IMR-90 (cell line): ENCODE measurements at regions not wholly inside any gene's neighbourhood (a gene's known extent, or its start where the extent isn't known, plus 50 kb on each side); places are given as distances from the start of the nearest gene placed in this dataset.

Experiments used
- ATAC-seq: fragments of 200-7000 bp; cut with Tn5 transposase; 2 replicates; pipeline ENCODE4 v1.9.1; 2020; ENCODE audit warnings: low read depth, mild to moderate bottlenecking, moderate library complexity
- BruUV-seq: library from RNA; stranded (reverse); fragments of 400-500 nt; replicated peaks from 2 replicates; lab custom pipeline; 2021; lab: Mats Ljungman, UMichigan
- CTCF ChIA-PET: fragments of 300-600 bp; formaldehyde crosslinking; extraction: SDS; loops from one replicate; lab custom pipeline; 2021; ENCODE audit warnings: antibody characterized with exemption; lab: Yijun Ruan, JAX
- POLR2A ChIA-PET: fragments of 300-600 bp; sonication (Branson Sonifier 250); formaldehyde crosslinking; loops from one replicate; lab custom pipeline; 2022; ENCODE audit warnings: antibody characterized with exemption; ENCODE audit not compliant: unreplicated experiment; lab: Charles Lee
- DNase-seq: peaks from one replicate; pipeline ENCODE4 v3.0.0; 2013
- H2AFZ ChIP-seq: replicated peaks from 2 replicates; pipeline ENCODE3; 2013; ENCODE audit warnings: low read length, mild to moderate bottlenecking; ENCODE audit not compliant: poor library complexity
- H2AK5ac ChIP-seq: 2 replicates; pipeline ENCODE4 v1.6.1; 2013; ENCODE audit warnings: low read depth, low read length, inconsistent platforms
- H2AK9ac ChIP-seq: replicated peaks from 2 replicates; pipeline ENCODE3; 2013; ENCODE audit warnings: mild to moderate bottlenecking, low read depth, low read length, moderate library complexity; ENCODE audit not compliant: poor library complexity
- H2BK120ac ChIP-seq: 2 replicates; pipeline ENCODE4 v1.6.1; 2013; ENCODE audit warnings: low read depth, low read length, inconsistent platforms
- H2BK15ac ChIP-seq: 3 replicates; pipeline ENCODE4 v1.6.1; 2013; ENCODE audit warnings: low read depth, low read length, inconsistent platforms
- H2BK20ac ChIP-seq: 2 replicates; pipeline ENCODE4 v1.6.1; 2013; ENCODE audit warnings: low read depth, mild to moderate bottlenecking, inconsistent platforms, low read length, moderate library complexity
- H2BK5ac ChIP-seq: 2 replicates; pipeline ENCODE4 v1.6.1; 2013; ENCODE audit warnings: mild to moderate bottlenecking, low read depth, low read length, inconsistent platforms; ENCODE audit not compliant: poor library complexity, severe bottlenecking
- H3K14ac ChIP-seq: replicated peaks from 2 replicates; pipeline ENCODE4 v1.6.1; 2013; ENCODE audit warnings: low read depth, low read length, inconsistent platforms
- H3K18ac ChIP-seq: 2 replicates; pipeline ENCODE4 v1.6.1; 2013; ENCODE audit warnings: low read depth, low read length, control low read depth
- H3K23ac ChIP-seq: 2 replicates; pipeline ENCODE4 v1.6.1; 2013; ENCODE audit warnings: low read depth, low read length, inconsistent platforms
- H3K27ac ChIP-seq: 2 replicates; pipeline ENCODE4 v1.5.1; 2013; ENCODE audit warnings: mild to moderate bottlenecking, control low read depth, low read length; ENCODE audit not compliant: insufficient read depth
- H3K27me3 ChIP-seq: 2 replicates; pipeline ENCODE4 v1.6.1; 2013; ENCODE audit warnings: low read length; ENCODE audit not compliant: control insufficient read depth, insufficient read depth
- H3K36me3 ChIP-seq: 2 replicates; pipeline ENCODE4 v1.6.1; 2013; ENCODE audit warnings: low read length, mixed read lengths; ENCODE audit not compliant: control insufficient read depth, insufficient read depth
- H3K4ac ChIP-seq: 2 replicates; pipeline ENCODE4 v1.6.1; 2013; ENCODE audit warnings: low read depth, low read length, inconsistent platforms
- H3K4me1 ChIP-seq: 2 replicates; pipeline ENCODE4 v1.6.1; 2013; ENCODE audit warnings: low read length, mixed read lengths; ENCODE audit not compliant: control insufficient read depth, insufficient read depth
- H3K4me2 ChIP-seq: 2 replicates; pipeline ENCODE4 v1.6.1; 2013; ENCODE audit warnings: low read depth, mild to moderate bottlenecking, control low read depth, low read length, moderate library complexity
- H3K4me3 ChIP-seq: 2 replicates; pipeline ENCODE4 v1.5.1; 2013; ENCODE audit warnings: low read depth, mild to moderate bottlenecking, control low read depth, low read length, moderate library complexity; ENCODE audit not compliant: insufficient read depth
- H3K56ac ChIP-seq: 2 replicates; pipeline ENCODE4 v1.6.1; 2013; ENCODE audit warnings: low read length, inconsistent platforms; ENCODE audit not compliant: insufficient read depth; ENCODE audit errors: extremely low read depth
- H3K79me1 ChIP-seq, 2 experiments: 2 replicates each; pipeline ENCODE4 v1.6.1; 2013; ENCODE audit warnings: low read length in 2 of 2, inconsistent platforms in 1 of 2, low read depth in 1 of 2
- H3K9ac ChIP-seq: 2 replicates; pipeline ENCODE4 v1.6.1; 2013; ENCODE audit warnings: low read depth, low read length, control low read depth
- H3K9me1 ChIP-seq: 2 replicates; pipeline ENCODE4 v1.6.1; 2013; ENCODE audit warnings: low read length, inconsistent platforms; ENCODE audit not compliant: insufficient read depth
- H3K9me3 ChIP-seq: 2 replicates; pipeline ENCODE4 v1.6.1; 2013; ENCODE audit warnings: low read length; ENCODE audit not compliant: control insufficient read depth, insufficient read depth
- H4K20me1 ChIP-seq: 2 replicates; pipeline ENCODE4 v1.6.1; 2013; ENCODE audit warnings: low read length, inconsistent platforms; ENCODE audit not compliant: insufficient read depth
- H4K5ac ChIP-seq: 2 replicates; pipeline ENCODE4 v1.6.1; 2013; ENCODE audit warnings: mild to moderate bottlenecking, low read depth, low read length, control low read depth
- H4K8ac ChIP-seq, 2 experiments: 2 replicates each; pipeline ENCODE4 v1.6.1; 2013; ENCODE audit warnings: low read depth in 2 of 2, low read length in 2 of 2, control low read depth in 1 of 2, inconsistent platforms in 1 of 2
- H4K91ac ChIP-seq: 2 replicates; pipeline ENCODE4 v1.6.1; 2013; ENCODE audit warnings: low read depth, low read length, inconsistent platforms; ENCODE audit not compliant: insufficient read depth
- BHLHE40 ChIP-seq: fragments of 150-350 bp; IDR thresholded peaks from 2 replicates; pipeline ENCODE4 v1.6.1; 2016; ENCODE audit warnings: mild to moderate bottlenecking, low read depth, low read length
- CEBPB ChIP-seq: IDR thresholded peaks from 2 replicates; pipeline ENCODE4 v1.6.1; 2012; ENCODE audit warnings: low read depth, low read length, improper control_type of control experiment
- CHD1 ChIP-seq: IDR thresholded peaks from 2 replicates; pipeline ENCODE4 v1.6.1; 2012; ENCODE audit warnings: low read depth, low read length, improper control_type of control experiment
- CTCF ChIP-seq: conservative IDR thresholded peaks from 2 replicates; pipeline ENCODE4 v1.5.1; 2012; ENCODE audit warnings: mild to moderate bottlenecking, low read depth, low read length, improper control_type of control experiment
- ELK1 ChIP-seq: fragments of 150-350 bp; IDR thresholded peaks from 2 replicates; pipeline ENCODE4 v1.6.1; 2016; ENCODE audit warnings: low read depth, mild to moderate bottlenecking, low read length, moderate library complexity, borderline replicate concordance
- FOS ChIP-seq: fragments of 150-350 bp; IDR thresholded peaks from 2 replicates; pipeline ENCODE4 v1.6.1; 2016; ENCODE audit warnings: low read depth, low read length
- MAFK ChIP-seq: IDR thresholded peaks from 2 replicates; pipeline ENCODE4 v1.6.1; 2012; ENCODE audit warnings: low read depth, low read length, improper control_type of control experiment
- MAZ ChIP-seq: IDR thresholded peaks from 2 replicates; pipeline ENCODE4 v1.6.1; 2012; ENCODE audit warnings: low read depth, mild to moderate bottlenecking, low read length, improper control_type of control experiment, moderate library complexity, borderline replicate concordance
- MXI1 ChIP-seq: IDR thresholded peaks from 2 replicates; pipeline ENCODE4 v1.6.1; 2012; ENCODE audit warnings: low read depth, mild to moderate bottlenecking, low read length, moderate library complexity, borderline replicate concordance
- NFE2L2 ChIP-seq: fragments of 150-350 bp; IDR thresholded peaks from 2 replicates; pipeline ENCODE4 v1.6.1; 2016; ENCODE audit warnings: low read depth, mild to moderate bottlenecking, low read length
- POLR2A ChIP-seq: IDR thresholded peaks from 2 replicates; pipeline ENCODE4 v1.6.1; 2012; ENCODE audit warnings: mild to moderate bottlenecking, low read depth, low read length
- RAD21 ChIP-seq: IDR thresholded peaks from 2 replicates; pipeline ENCODE4 v1.6.1; 2012; ENCODE audit warnings: low read length, improper control_type of control experiment
- RCOR1 ChIP-seq: IDR thresholded peaks from 2 replicates; pipeline ENCODE4 v1.6.1; 2012; ENCODE audit warnings: mild to moderate bottlenecking, low read length, improper control_type of control experiment; ENCODE audit not compliant: insufficient replicate concordance
- RFX5 ChIP-seq: IDR thresholded peaks from 2 replicates; pipeline ENCODE4 v1.8.0; 2012; ENCODE audit warnings: low read depth, mild to moderate bottlenecking, low read length, moderate library complexity
- SMC3 ChIP-seq: fragments of 150-350 bp; IDR thresholded peaks from 2 replicates; pipeline ENCODE4 v1.6.1; 2016; ENCODE audit warnings: low read depth, mild to moderate bottlenecking, antibody characterized with exemption, low read length, moderate library complexity
- USF2 ChIP-seq: fragments of 150-350 bp; IDR thresholded peaks from 2 replicates; pipeline ENCODE4 v1.6.1; 2017; ENCODE audit warnings: mild to moderate bottlenecking, antibody characterized with exemption, low read length, low read depth
- WGBS, 2 experiments: methylation state at CpG; one replicate each; pipeline versions ENCODE4 v1.1.5 to v1.1.7; 2013; ENCODE audit warnings: missing lambda C conversion rate in 2 of 2; ENCODE audit not compliant: insufficient read length in 1 of 2; ENCODE audit errors: extremely low coverage in 2 of 2; 5-methylcytosine and 5-hydroxymethylcytosine counted together
- dilution Hi-C: fragments of 300-500 bp; cut with HindIII; formaldehyde crosslinking; loops from one replicate; pipeline ENCODE4 v1.14.3; 2018; ENCODE audit warnings: low sequenced_read_pairs; ENCODE audit not compliant: unreplicated experiment
- in situ Hi-C: fragments of 300-500 bp; cut with MboI; formaldehyde crosslinking; loops from 3 replicates; pipeline ENCODE4 v1.14.3; 2019; ENCODE audit warnings: low sequenced_read_pairs, inconsistent platforms, mixed read lengths
- intact Hi-C: fragments of 100-400 bp; cut with micrococcal nuclease; formaldehyde crosslinking; loops from 2 replicates; pipeline ENCODE4 v1.10.0; 2022

GRCh38 chr13:53778937-53779336 is 750.3 kb downstream of the OLFM4 start:
- Histone ChIP-seq H3K18ac (no peak overlapping the region), H2BK20ac (no peak overlapping the region), H2BK5ac (no peak overlapping the region), H3K4ac (no peak overlapping the region), H2BK15ac (no peak overlapping the region), H3K36me3 (no peaks in the 10 kb centered on the region), H3K14ac (no peak overlapping the region), H3K27me3 (no peaks in the 10 kb centered on the region), H3K4me2 (no peak overlapping the region), H4K8ac (no peak overlapping the region), H3K23ac (no peak overlapping the region), H4K5ac (no peak overlapping the region), H3K4me3 (no peak overlapping the region), H2AFZ (no peak overlapping the region), H3K79me1 (no peaks in the 10 kb centered on the region), H3K56ac (no peak overlapping the region), H3K9me1 (no peaks in the 10 kb centered on the region), H4K20me1 (no peaks in the 10 kb centered on the region), H3K9me3 (no peaks in the 10 kb centered on the region), H3K9ac (no peak overlapping the region), H2AK9ac (no peak overlapping the region), H2BK120ac (no peak overlapping the region), H2AK5ac (no peak overlapping the region), H3K27ac (no peak overlapping the region), H4K91ac (no peak overlapping the region), H3K4me1 (no peaks in the 10 kb centered on the region)
- CTCF ChIA-PET: no interaction called here
- dilution Hi-C loops: no loop called here
- POLR2A ChIA-PET: no interaction called here
- BruUV-seq: no TSS peak
- no CpG with 5 or more reads among the region's 2 CpGs for WGBS, 2 experiments
- no peak for ATAC-seq
- TF ChIP-seq NFE2L2 (no peak), MAFK (no peak), BHLHE40 (no peak), RAD21 (no peak), ELK1 (no peak), POLR2A (no peak), FOS (no peak), MAZ (no peak), RCOR1 (no peak), CHD1 (no peak), SMC3 (no peak), USF2 (no peak), RFX5 (no peak), MXI1 (no peak), CTCF (no peak), CEBPB (no peak)
- intact Hi-C loops: no loop called here
- DNase-seq: no peak
- in situ Hi-C loops: no loop called here
